ENCODE measurements at regions not wholly inside any gene's neighbourhood (a gene's known extent, or its start where the extent isn't known, plus 50 kb on each side); places are given as distances from the start of the nearest gene placed in this dataset.

DNA sequence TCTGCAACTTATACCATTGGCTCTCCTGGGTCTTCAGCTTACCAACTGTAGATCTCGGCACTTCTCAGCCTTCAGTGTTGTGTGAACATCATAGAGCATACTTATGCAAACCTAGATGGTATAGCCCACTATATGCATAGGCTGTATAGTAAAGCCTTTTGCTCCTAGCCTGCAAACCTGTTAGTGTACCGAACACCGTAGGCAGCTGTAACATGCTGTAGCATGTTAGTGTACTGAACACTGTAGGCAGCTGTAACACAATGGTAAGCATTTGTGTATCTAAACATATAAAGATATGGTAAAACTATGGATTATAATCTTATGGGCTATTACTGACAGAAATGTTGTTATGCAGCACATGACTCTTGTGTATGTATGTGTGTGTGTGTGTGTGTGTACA lies 256.9 kb downstream of the WDR11 start:
- DNase-seq (ENCODE audit: low read depth) = no peak
- in situ Hi-C loops (cut with HindIII; ENCODE audit: low pct_unique_long_range_greater_than_20kb, low sequenced_read_pairs) = no loop called here

DNA sequence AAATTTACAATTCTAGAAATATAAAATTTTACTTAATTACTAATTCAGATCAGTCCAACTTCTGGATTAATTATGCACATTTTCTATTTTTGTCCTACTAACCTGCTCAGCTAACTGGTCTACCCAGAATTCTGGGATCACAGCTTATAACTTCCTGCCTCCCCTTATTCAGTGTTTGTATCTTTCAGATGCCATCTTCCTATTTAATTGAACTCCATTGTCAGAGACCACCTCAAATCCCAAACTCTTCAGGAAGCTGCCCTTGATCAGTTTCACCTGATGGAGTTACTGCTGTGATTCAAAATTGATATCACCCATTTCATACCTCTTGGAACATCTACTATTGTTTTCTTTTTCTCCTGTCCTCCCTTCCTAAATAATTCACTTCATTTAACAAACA lies 259.2 kb downstream of the WDR11 start:
- in situ Hi-C loops (cut with HindIII; ENCODE audit: low pct_unique_long_range_greater_than_20kb, low sequenced_read_pairs) = no loop called here
- no peak for DNase-seq (ENCODE audit: low read depth)

DNA sequence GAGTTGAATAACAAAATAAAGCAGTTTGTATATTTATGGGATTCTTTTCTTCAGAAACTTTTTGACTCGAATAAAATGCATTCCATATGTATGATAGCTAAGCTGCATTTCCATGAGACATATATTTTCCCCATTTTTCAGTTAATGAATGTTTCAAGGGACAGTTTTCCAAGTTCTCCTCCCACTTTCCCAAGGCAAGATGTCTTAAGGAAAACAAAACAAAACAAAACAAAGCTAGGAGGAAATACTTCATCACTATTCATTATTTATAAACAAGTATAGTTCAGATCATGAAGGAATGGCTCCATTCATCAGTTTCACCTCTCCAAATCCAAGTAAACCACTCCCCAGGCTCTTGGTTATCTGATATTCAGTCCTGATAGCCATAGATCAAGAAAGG lies 261.0 kb downstream of the WDR11 start:
- DNase-seq (ENCODE audit: low read depth) = no peak
- in situ Hi-C loops (cut with HindIII; ENCODE audit: low pct_unique_long_range_greater_than_20kb, low sequenced_read_pairs) = no loop called here

DNA sequence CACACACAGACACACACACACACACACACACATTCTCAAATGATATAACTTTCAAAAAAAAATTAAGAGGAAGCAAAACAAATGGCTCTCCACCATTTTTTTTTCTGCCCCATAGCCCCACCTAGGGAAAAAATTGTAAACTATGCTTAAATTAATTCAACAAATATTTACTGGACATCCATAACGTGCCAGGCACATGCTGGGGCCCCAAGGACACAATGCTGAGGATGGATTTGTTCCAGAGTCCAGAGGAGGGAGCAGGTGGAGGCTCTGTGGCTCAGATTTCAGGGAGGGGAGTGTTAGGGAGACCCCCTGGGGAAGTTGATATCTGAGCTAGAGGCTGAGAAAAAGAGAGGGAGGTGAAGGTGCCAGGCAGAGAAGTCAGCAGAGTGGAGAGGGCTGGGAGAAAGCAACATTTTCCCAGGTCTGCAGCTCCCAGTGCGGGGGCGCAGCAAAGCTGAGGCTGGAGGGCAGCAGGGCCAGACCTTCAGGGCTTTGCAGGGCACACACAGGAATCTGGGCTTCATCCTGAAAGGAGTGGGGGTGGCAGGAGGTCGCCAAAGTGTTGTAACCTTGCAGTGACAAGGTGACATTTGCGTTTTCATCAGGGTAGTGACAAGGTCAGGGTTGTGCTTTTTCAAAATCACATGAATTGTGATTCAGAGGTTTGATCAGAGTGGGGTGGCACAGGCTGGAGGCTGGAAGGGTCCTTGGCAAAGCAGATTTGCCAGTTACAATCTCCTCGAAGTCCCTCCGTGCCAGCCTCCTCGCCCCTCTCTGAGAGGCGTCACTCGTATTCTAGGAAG lies 261.6 kb downstream of the WDR11 start:
- in situ Hi-C loops (cut with HindIII; ENCODE audit: low pct_unique_long_range_greater_than_20kb, low sequenced_read_pairs) = no loop called here

DNA sequence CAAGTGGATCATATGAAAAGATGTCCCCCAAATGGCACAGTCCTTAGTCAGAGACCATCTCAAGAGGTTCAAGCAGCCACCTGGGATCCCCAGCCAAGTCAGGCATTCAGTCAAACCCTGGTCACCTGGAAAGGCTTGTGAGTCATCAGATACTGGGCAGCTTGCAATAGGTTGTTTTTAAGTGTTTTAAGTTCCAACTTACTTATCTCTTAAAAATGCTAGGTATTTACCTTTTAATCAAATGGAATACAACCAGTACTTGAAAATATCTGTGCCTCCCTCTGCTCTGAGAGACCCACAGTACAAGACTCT lies 262.2 kb downstream of the WDR11 start:
- in situ Hi-C loops (cut with HindIII; ENCODE audit: low pct_unique_long_range_greater_than_20kb, low sequenced_read_pairs) = no loop called here
- no peak for DNase-seq (ENCODE audit: low read depth)

More for the DNA sequence above, 261.6 kb downstream of the WDR11 start:
- no peak for DNase-seq (ENCODE audit: low read depth)

DNA sequence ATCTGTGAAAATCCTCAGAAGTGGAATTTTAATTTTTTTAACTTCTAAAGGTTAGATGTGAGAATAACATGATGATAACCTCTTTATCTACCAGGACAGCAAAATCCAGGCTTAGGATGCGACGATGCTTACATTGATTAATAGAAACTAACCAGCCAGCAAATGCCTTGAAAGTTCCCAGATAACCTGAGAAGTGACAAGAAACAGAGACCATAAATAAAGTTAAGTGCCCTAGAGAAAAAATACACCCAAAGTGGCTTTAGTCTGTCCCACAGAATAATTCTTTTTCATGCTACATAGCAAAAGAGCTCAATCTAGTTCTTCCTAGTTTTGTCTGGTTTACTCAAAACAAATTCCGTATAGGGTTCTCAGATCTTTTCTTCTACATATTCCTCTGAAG lies 262.7 kb downstream of the WDR11 start:
- no peak for DNase-seq (ENCODE audit: low read depth)
- in situ Hi-C loops (cut with HindIII; ENCODE audit: low pct_unique_long_range_greater_than_20kb, low sequenced_read_pairs) = no loop called here

DNA sequence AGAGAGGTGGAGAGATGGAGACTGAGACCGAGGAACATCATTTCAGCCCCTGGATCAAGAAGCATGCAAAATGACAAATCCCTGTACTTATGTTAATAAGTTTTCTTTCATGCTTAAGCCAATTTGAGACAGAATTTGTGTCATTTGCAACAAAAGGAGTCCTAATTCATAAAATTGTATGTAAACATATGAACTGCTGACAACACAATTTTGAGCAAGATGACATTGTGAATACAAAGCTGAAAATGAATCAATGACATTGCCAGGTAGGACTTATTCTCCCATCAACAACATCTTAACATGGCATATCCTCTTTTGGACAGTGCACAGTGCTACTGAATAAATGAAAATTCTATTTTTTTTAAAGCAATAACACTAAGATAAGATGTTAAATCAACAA lies 264.0 kb downstream of the WDR11 start:
- DNase-seq (ENCODE audit: low read depth) = no peak
- in situ Hi-C loops (cut with HindIII; ENCODE audit: low pct_unique_long_range_greater_than_20kb, low sequenced_read_pairs) = no loop called here

DNA sequence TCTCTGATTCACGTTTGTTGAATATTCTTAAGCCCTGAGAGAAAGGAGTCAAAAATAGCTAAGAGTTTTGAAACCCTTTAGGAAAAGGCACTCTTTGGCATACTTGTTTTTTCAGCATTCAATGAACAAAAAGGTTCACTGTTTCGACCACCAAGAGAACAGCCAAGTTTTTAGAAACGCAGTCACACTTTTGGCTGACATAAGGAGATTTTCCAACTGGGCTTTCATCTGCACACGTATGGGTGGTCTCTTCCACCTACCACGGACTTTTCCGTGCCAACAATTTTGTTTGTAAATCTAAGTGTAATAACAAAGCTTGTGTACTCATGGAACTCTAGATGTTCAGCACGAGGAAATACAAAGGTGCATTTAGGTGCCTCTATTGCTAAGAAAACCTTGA lies 270.3 kb downstream of the WDR11 start:
- no peak for DNase-seq (ENCODE audit: low read depth)
- in situ Hi-C loops (cut with HindIII; ENCODE audit: low pct_unique_long_range_greater_than_20kb, low sequenced_read_pairs) = no loop called here

DNA sequence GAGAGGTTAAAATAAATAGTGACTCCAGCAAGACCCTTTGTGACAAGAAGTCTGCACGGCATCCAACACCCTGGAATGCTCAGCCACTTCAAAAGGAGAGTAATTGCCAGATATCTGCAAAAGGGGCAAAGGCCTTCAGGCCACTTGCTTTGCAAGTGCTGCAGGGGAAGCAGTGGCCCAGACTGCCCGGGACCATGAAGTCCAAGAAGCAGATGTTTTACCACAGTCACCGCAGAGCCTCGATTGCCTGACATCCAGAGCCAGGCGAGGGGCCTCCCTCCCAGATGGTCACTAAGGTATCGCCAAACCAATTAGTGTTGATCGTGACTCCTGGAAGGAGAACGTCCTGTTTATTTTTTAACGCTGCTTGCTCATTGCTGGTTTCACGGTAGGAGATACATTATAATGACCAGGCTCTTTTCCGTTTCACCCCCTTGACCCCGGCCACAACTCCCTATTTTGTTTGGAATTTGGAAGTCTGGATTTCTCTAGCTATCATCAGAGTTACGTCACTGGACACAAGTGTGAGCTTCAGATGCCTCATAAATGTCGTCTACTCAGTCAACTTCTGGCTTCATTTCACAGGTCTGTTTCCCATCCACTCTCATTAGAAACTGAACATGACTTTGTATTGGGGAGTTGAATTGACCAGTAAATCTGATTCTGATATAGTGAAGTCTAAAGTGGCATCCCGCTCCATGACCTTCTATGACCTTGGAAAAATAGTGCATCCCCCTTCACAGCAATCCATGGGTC lies 276.2 kb downstream of the WDR11 start:
- DNase-seq (ENCODE audit: low read depth) = no peak
- in situ Hi-C loops (cut with HindIII; ENCODE audit: low pct_unique_long_range_greater_than_20kb, low sequenced_read_pairs) = no loop called here

DNA sequence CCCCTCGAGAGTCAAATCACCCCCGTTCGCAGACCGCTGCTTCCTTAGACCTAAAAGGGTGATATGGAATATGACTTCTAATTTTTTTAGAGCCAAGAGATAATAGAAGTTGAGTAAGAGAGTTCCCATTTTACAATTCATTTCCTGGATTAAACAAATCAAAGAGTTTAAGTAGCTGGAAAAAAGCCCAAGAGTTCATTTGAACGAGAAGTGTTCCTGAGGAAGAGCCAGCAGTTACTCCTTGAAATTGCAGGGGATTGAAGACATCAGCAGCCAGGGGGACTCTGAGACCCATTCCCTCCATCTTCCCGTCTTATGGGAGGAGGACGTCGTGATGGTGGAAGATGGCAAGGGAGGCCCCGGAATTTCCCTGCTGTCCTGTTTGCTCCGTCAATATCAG lies 277.0 kb downstream of the WDR11 start:
- in situ Hi-C loops (cut with HindIII; ENCODE audit: low pct_unique_long_range_greater_than_20kb, low sequenced_read_pairs) = no loop called here
- DNase-seq (ENCODE audit: low read depth) = no peak

DNA sequence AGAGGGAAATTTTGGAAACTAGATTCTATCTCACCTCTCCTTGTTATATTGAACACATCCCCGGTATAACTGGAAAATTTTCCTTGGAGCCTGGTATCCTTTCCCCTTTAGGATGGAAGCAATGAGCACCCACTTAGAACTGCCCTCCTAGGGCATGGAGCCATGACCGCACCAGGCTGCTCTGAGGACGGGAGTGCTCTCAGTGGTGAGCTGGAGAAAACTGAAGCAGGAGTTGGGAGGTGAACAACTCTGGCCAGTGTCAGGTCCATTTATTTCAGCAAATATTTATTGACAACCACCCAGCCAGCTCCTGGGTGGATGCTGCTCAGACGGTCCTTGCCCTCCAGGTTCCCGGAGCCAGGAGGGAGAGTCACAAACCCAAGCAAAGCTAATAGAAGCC lies 278.1 kb downstream of the WDR11 start:
- in situ Hi-C loops (cut with HindIII; ENCODE audit: low pct_unique_long_range_greater_than_20kb, low sequenced_read_pairs) = no loop called here
- DNase-seq (ENCODE audit: low read depth) = no peak

DNA sequence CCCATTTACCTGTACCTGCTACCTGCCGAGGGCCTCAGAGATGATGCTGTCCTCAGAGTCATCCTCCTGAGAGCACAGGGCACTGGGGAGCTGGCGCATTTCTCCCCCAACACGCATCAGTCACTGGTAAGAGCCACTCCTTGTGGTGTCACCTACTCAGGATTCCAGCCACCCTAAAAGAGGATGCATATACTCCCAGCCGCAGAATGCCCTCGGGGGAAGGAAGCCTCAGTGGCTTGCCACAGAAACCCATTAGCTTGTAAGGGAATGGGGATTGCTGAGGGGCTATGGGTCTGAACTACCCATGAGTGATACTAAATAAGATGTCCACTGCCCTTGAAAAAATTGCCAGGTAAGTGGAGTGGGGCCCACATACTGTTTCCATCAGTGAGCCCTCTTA lies 279.2 kb downstream of the WDR11 start:
- DNase-seq (ENCODE audit: low read depth) = no peak
- in situ Hi-C loops (cut with HindIII; ENCODE audit: low pct_unique_long_range_greater_than_20kb, low sequenced_read_pairs) = no loop called here

DNA sequence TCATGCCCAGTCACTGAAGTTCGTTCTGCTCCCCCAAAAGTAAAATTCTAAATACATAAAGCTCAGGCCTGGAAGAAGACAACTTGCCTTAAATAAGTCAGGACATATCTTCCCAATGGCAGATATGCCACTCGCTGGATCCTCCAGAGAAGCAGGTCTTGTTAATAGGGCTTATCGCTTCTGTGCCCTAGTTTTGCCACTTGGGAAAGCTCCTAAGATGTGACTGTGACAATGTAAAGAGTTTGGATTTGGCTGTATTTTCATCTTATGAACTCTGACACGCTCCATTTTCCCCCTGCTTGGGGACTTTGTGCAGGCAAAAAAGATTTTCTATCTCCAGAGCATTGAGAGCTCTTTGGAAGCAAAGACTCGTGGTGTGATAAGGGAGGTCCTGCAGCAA lies 279.9 kb downstream of the WDR11 start:
- in situ Hi-C loops (cut with HindIII; ENCODE audit: low pct_unique_long_range_greater_than_20kb, low sequenced_read_pairs) = no loop called here
- no peak for DNase-seq (ENCODE audit: low read depth)

DNA sequence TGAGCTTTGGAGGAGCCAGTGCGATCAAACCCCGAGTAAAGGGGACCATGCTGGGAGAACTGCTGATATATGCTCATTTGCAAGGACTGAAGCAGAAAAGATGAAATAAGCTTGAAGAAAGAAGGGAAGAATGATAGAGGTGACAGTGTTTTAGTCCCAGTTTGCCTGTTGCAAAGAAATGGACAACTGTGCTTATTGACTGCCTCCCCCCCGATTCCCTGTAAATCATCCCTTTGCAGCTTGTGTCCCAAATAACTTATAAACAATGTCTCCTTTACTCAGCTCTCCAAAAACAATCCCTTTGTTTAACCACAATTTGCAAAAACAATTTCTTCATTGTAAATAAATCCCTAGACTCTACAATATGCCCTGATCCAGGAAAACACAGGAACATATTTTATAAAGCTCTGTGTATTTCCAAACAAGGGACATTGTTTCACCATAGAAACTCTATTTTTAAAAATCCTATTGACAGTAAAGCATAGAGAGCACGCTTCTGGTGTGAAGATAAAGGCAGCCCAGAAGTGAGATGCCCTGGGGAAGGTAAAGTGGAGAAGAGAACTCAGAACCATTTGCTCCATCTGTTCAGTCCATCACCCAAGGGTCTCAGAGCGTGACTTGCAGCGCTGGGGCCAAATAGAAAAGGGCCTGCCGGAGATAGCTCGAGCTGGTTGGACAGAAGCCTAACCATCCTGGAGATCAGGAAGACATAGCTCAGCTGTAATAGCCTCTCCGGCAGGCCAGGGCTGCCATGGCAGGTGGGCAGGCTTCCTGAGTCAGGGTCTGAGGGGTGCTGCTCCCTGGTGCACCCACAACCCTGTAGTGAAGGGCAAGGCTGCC lies 280.5 kb downstream of the WDR11 start:
- no peak for DNase-seq (ENCODE audit: low read depth)
- in situ Hi-C loops (cut with HindIII; ENCODE audit: low pct_unique_long_range_greater_than_20kb, low sequenced_read_pairs) = no loop called here

DNA sequence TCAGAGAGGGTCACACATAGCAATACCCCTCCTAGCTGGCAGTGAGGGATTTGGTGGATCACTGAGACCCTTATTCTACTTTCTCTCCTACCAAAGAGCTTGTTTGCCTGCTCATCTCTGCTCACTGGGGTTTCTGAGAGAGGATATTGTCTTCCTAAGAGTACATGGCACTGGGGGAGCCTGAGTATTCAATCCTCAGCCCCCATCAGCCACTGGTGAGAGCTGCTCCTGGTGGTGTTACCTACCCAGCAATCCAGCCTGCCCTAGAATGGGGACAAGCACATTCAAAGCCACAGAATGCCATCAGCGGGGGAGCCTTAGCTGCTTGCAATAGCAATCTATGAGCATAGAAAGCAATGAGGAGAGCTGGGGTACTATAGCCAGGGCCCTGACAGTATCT lies 281.1 kb downstream of the WDR11 start:
- DNase-seq (ENCODE audit: low read depth) = no peak

DNA sequence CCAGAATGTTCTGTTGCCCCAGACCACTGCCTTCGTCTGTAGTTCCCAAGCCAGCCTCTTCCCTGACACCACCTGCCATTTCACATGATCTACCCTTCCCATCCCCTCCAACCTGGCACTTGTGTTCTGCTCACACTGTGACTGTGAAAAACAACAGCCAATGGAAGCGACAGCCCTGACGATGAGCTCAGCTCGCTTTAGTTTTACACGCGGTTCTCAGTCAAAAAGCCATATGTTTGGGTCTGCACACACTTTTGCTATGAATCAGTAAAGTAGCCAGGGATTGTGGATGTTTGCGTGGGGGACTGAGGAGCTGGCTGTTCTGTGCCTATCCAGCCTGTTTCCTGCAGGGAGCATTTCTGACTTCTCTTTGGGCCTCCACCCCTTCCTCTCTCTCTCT lies 282.7 kb downstream of the WDR11 start:
- DNase-seq (ENCODE audit: low read depth) = no peak
- in situ Hi-C loops (cut with HindIII; ENCODE audit: low pct_unique_long_range_greater_than_20kb, low sequenced_read_pairs) = no loop called here

More for the DNA sequence above, 281.1 kb downstream of the WDR11 start:
- in situ Hi-C loops (cut with HindIII; ENCODE audit: low pct_unique_long_range_greater_than_20kb, low sequenced_read_pairs) = no loop called here

DNA sequence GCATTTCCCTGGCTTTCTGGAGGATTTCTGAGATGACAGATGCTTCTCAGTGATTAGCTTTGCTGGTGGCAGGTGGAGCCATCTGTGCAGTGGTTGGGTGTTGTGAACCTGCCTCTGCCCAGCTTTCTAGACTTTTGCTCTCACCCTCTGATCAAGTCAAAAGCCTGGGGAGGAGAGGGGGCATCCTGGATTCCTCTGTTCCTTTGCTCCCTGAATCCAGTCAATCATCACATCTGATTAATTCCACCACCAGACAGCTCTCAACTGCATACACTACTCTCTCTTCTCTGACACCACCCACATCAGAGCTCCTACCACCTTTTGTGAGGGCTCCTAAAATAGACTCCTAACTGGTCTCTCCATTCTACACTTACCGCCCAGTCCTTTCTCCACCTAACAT lies 283.5 kb downstream of the WDR11 start:
- in situ Hi-C loops (cut with HindIII; ENCODE audit: low pct_unique_long_range_greater_than_20kb, low sequenced_read_pairs) = no loop called here

DNA sequence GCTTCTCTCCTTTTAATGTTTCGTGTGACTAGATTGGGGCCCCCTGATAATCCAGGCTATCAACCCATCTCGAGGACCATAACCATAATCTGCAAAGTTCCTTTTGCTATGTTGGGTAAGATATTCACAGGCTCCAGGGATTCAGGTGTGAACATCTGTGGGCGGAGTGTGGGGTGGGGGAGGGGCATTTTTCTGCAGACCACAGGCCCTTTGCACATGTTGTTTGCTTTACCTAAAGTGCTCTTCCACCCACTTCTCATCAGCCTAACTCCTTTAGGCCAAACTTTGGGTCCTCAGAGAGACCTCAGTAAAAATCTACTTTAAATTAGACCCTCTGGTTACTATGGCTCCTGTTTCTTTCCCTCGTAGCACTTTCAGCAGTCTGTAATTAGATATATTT lies 284.4 kb downstream of the WDR11 start:
- in situ Hi-C loops (cut with HindIII; ENCODE audit: low pct_unique_long_range_greater_than_20kb, low sequenced_read_pairs) = no loop called here
- DNase-seq (ENCODE audit: low read depth) = no peak

More for the DNA sequence above, 283.5 kb downstream of the WDR11 start:
- DNase-seq (ENCODE audit: low read depth) = no peak

DNA sequence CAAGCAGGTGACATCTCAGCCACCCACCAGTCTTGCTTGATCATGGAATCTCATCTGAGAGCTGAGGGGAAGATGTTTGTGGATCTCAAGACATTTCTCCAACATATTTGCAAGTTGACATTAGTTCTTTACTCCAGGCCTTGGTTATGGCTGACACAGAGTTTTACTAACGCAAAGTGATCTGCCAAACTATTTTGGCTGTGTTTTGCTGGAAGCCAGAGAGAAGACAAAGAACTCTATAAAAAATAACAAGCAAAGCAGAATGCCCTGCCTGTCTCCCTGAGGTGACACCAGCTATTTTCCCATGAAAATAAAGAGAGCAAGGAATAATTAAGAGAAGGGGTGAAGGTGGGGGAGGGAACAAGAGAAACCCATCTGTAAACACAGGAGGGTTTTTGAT lies 286.4 kb downstream of the WDR11 start:
- in situ Hi-C loops (cut with HindIII; ENCODE audit: low pct_unique_long_range_greater_than_20kb, low sequenced_read_pairs) = no loop called here
- DNase-seq (ENCODE audit: low read depth) = no peak

Data from Caki2 (cell line).